H9 (cell line): ENCODE measurements at regions not wholly inside any gene's neighbourhood (a gene's known extent, or its start where the extent isn't known, plus 50 kb on each side); places are given as distances from the start of the nearest gene placed in this dataset.

Experiments used
- DNase-seq: peaks from one replicate; pipeline ENCODE4 v3.0.0-alpha.2; 2017
- H2AFZ ChIP-seq: one replicate; pipeline ENCODE4 v1.6.1; 2013; ENCODE audit warnings: mild to moderate bottlenecking, low read length, control low read depth, moderate library complexity
- H2AK5ac ChIP-seq: 2 replicates; pipeline ENCODE4 v1.6.1; 2013; ENCODE audit warnings: low read length, control low read depth, mixed read lengths; ENCODE audit not compliant: insufficient read length
- H2BK120ac ChIP-seq: one replicate; pipeline ENCODE4 v1.6.1; 2013; ENCODE audit warnings: low read depth, mild to moderate bottlenecking, low read length, control low read depth, inconsistent platforms; ENCODE audit not compliant: poor library complexity, severe bottlenecking
- H2BK12ac ChIP-seq: 2 replicates; pipeline ENCODE4 v1.6.1; 2013; ENCODE audit warnings: low read length, control low read depth, mixed read lengths, low read depth; ENCODE audit not compliant: insufficient read length
- H2BK15ac ChIP-seq: 2 replicates; pipeline ENCODE4 v1.6.1; 2013; ENCODE audit warnings: low read depth, low read length, control low read depth
- H2BK20ac ChIP-seq: one replicate; pipeline ENCODE4 v1.6.1; 2013; ENCODE audit warnings: low read depth, mild to moderate bottlenecking, low read length, control low read depth, inconsistent platforms; ENCODE audit not compliant: poor library complexity, severe bottlenecking
- H2BK5ac ChIP-seq: 2 replicates; pipeline ENCODE4 v1.6.1; 2013; ENCODE audit warnings: low read length, control low read depth, mixed read lengths; ENCODE audit not compliant: insufficient read length
- H3K14ac ChIP-seq: 2 replicates; pipeline ENCODE4 v1.6.1; 2013; ENCODE audit warnings: low read length, control low read depth; ENCODE audit not compliant: insufficient read depth
- H3K18ac ChIP-seq: 2 replicates; pipeline ENCODE4 v1.6.1; 2013; ENCODE audit warnings: low read depth, mild to moderate bottlenecking, mixed read lengths, low read length, control low read depth; ENCODE audit not compliant: insufficient read length
- H3K23ac ChIP-seq: 2 replicates; pipeline ENCODE4 v1.6.1; 2013; ENCODE audit warnings: low read length, control low read depth, mixed read lengths, low read depth; ENCODE audit not compliant: insufficient read length
- H3K23me2 ChIP-seq: 2 replicates; pipeline ENCODE4 v1.6.1; 2013; ENCODE audit warnings: low read depth, mild to moderate bottlenecking, mixed read lengths, low read length, control low read depth; ENCODE audit not compliant: insufficient read length, poor library complexity, severe bottlenecking
- H3K27ac ChIP-seq: 2 replicates; pipeline ENCODE4 v1.5.1; 2013; ENCODE audit warnings: low read length, control low read depth, mixed read lengths, low read depth; ENCODE audit not compliant: insufficient read length
- H3K27me3 ChIP-seq: 2 replicates; pipeline ENCODE4 v1.6.1; 2013; ENCODE audit warnings: low read length, control low read depth, inconsistent platforms; ENCODE audit not compliant: insufficient read depth
- H3K4ac ChIP-seq: 2 replicates; pipeline ENCODE4 v1.6.1; 2013; ENCODE audit warnings: low read depth, mild to moderate bottlenecking, control low read depth, inconsistent platforms, low read length, moderate library complexity
- H3K4me1 ChIP-seq: 2 replicates; pipeline ENCODE4 v1.6.1; 2013; ENCODE audit warnings: low read length, control low read depth, inconsistent platforms; ENCODE audit not compliant: insufficient read depth
- H3K4me2 ChIP-seq: 2 replicates; pipeline ENCODE4 v1.6.1; 2013; ENCODE audit warnings: low read length, control low read depth, mixed read lengths; ENCODE audit not compliant: insufficient read length, insufficient read depth
- H3K56ac ChIP-seq: 2 replicates; pipeline ENCODE4 v1.6.1; 2013; ENCODE audit warnings: low read depth, mild to moderate bottlenecking, mixed read lengths, low read length, control low read depth; ENCODE audit not compliant: insufficient read length
- H3K79me1 ChIP-seq: 2 replicates; pipeline ENCODE4 v1.6.1; 2013; ENCODE audit warnings: low read depth, mild to moderate bottlenecking, moderate library complexity, low read length, control low read depth, inconsistent platforms; ENCODE audit not compliant: insufficient read depth, poor library complexity, severe bottlenecking
- H3K79me2 ChIP-seq: 2 replicates; pipeline ENCODE4 v1.6.1; 2013; ENCODE audit warnings: low read length, control low read depth, inconsistent platforms; ENCODE audit not compliant: insufficient read depth
- H3K9ac ChIP-seq: 2 replicates; pipeline ENCODE4 v1.6.1; 2013; ENCODE audit warnings: low read length, control low read depth, mixed read lengths; ENCODE audit not compliant: insufficient read length; ENCODE audit errors: extremely low read depth
- H3K9me3 ChIP-seq: one replicate; pipeline ENCODE4 v1.6.1; 2013; ENCODE audit warnings: low read depth, low read length, inconsistent platforms; ENCODE audit not compliant: control insufficient read depth
- H3T11ph ChIP-seq: one replicate; pipeline ENCODE4 v1.6.1; 2013; ENCODE audit warnings: mild to moderate bottlenecking, low read length, control low read depth, inconsistent platforms
- H4K20me1 ChIP-seq: one replicate; pipeline ENCODE4 v1.6.1; 2013; ENCODE audit not compliant: control insufficient read depth, insufficient read length, insufficient read depth
- H4K5ac ChIP-seq: 2 replicates; pipeline ENCODE4 v1.6.1; 2013; ENCODE audit warnings: low read depth, mild to moderate bottlenecking, mixed read lengths, low read length, control low read depth; ENCODE audit not compliant: insufficient read length
- H4K8ac ChIP-seq: replicated peaks from 2 replicates; pipeline ENCODE4 v1.6.1; 2013; ENCODE audit warnings: low read length, control low read depth, mixed read lengths, low read depth; ENCODE audit not compliant: insufficient read length
- H4K91ac ChIP-seq: 2 replicates; pipeline ENCODE4 v1.6.1; 2013; ENCODE audit warnings: low read depth, mild to moderate bottlenecking, moderate library complexity, mixed read lengths, low read length, control low read depth; ENCODE audit not compliant: insufficient read length
- H3K27ac Mint-ChIP-seq, 3 experiments: 2 replicates in 2 of 3; 3 replicates in 1 of 3; pipeline ENCODE4 v1.8.0; 2020 to 2021; ENCODE audit warnings: mixed read lengths in 3 of 3, mild to moderate bottlenecking in 1 of 3, moderate library complexity in 1 of 3
- H3K27me3 Mint-ChIP-seq: 2 replicates; pipeline ENCODE4 v1.8.0; 2021; ENCODE audit warnings: low read depth, mild to moderate bottlenecking, moderate library complexity, mixed read lengths
- H3K36me3 Mint-ChIP-seq, 3 experiments: 2 replicates in 2 of 3; 3 replicates in 1 of 3; pipeline ENCODE4 v1.8.0; 2020 to 2021; ENCODE audit warnings: low read depth in 3 of 3, mixed read lengths in 3 of 3; ENCODE audit not compliant: insufficient read depth in 1 of 3
- H3K4me1 Mint-ChIP-seq, 2 experiments: 2 replicates each; pipeline ENCODE4 v1.8.0; 2020; ENCODE audit warnings: mixed read lengths in 2 of 2
- H3K4me3 Mint-ChIP-seq, 2 experiments: 2 replicates in 1 of 2; 3 replicates in 1 of 2; pipeline ENCODE4 v1.8.0; 2020 to 2021; ENCODE audit warnings: mild to moderate bottlenecking in 2 of 2, mixed read lengths in 2 of 2, moderate library complexity in 1 of 2
- H3K9me3 Mint-ChIP-seq, 2 experiments: 2 replicates in 1 of 2; 3 replicates in 1 of 2; pipeline ENCODE4 v1.8.0; 2020; ENCODE audit warnings: mild to moderate bottlenecking in 2 of 2, mixed read lengths in 2 of 2, moderate library complexity in 1 of 2
- WGBS: extraction: QIAGEN DNeasy Blood & Tissue Kit; methylation state at CpG from one replicate; pipeline ENCODE4 v1.1.7; 2013; ENCODE audit warnings: missing lambda C conversion rate, low lambda C conversion rate, mixed read lengths; ENCODE audit not compliant: insufficient read length; ENCODE audit errors: extremely low coverage; 5-methylcytosine and 5-hydroxymethylcytosine counted together
- TF ChIP-seq, protein P1 (sequence below): fragments of 200-600 bp; sonication (generic); conservative IDR thresholded peaks from 3 replicates; pipeline ENCODE4 v1.8.0; 2021; ENCODE audit warnings: antibody characterized with exemption, mild to moderate bottlenecking

DNA sequence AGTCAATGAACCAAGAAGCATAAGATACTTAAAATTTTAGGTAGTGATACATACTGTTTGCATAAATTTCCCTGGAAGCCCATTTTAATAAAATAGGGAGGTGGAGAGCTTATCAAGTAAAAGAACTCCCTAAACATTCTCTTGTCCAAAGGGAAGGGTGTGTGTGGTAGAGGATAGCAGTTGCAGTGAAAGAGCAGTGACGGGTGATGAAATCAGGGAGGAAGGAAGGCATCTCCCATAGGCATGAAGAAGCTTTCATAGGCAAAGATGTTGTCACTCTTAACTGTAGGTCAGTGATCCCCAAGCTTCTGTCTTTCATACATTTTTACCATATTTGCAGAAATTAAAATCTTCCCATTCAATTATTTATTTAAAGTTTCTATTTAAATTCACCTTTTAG lies 60.0 kb upstream of the ZNF831 start:
- Histone ChIP-seq H2AK5ac (no peak overlapping the region), H3K9ac (no peak overlapping the region), H2AFZ (no peak overlapping the region), H4K20me1 (no peaks in the 10 kb centered on the region), H4K5ac (no peak overlapping the region), H3K4ac (no peak overlapping the region), H3K79me1 (no peaks in the 10 kb centered on the region), H3K9me3 (no peaks in the 10 kb centered on the region), H2BK120ac (no peak overlapping the region), H2BK20ac (no peak overlapping the region), H3T11ph (no peak overlapping the region), H3K27me3 (no peaks in the 10 kb centered on the region), H4K8ac (no peak overlapping the region), H3K14ac (no peak overlapping the region), H3K27ac (no peak overlapping the region), H3K18ac (no peak overlapping the region), H3K56ac (no peak overlapping the region), H2BK12ac (no peak overlapping the region), H3K4me2 (no peak overlapping the region), H3K79me2 (no peaks in the 10 kb centered on the region), H3K23ac (no peak overlapping the region), H3K23me2 (no peaks in the 10 kb centered on the region), H3K4me1 (no peaks in the 10 kb centered on the region; the same call in 1 of the 2 replicates), H4K91ac (no peak overlapping the region), H2BK15ac (no peak overlapping the region), H2BK5ac (no peak overlapping the region)
- TF ChIP-seq, protein P1, sequence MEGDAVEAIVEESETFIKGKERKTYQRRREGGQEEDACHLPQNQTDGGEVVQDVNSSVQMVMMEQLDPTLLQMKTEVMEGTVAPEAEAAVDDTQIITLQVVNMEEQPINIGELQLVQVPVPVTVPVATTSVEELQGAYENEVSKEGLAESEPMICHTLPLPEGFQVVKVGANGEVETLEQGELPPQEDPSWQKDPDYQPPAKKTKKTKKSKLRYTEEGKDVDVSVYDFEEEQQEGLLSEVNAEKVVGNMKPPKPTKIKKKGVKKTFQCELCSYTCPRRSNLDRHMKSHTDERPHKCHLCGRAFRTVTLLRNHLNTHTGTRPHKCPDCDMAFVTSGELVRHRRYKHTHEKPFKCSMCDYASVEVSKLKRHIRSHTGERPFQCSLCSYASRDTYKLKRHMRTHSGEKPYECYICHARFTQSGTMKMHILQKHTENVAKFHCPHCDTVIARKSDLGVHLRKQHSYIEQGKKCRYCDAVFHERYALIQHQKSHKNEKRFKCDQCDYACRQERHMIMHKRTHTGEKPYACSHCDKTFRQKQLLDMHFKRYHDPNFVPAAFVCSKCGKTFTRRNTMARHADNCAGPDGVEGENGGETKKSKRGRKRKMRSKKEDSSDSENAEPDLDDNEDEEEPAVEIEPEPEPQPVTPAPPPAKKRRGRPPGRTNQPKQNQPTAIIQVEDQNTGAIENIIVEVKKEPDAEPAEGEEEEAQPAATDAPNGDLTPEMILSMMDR = no peak
- peaks cover 8 to 12% of the 10 kb centered on the region in 2 experiments for H3K4me1 Mint-ChIP-seq
- no CpG with 5 or more reads among the region's 1 CpG for WGBS
- H3K4me3 Mint-ChIP-seq = no peak overlapping the region
- H3K9me3 Mint-ChIP-seq = no peaks in the 10 kb centered on the region
- no peaks in the 10 kb centered on the region for H3K36me3 Mint-ChIP-seq
- H3K27me3 Mint-ChIP-seq = peaks cover 5% of the 10 kb centered on the region; the same call in 1 of the 2 replicates
- DNase-seq = no peak
- H3K27ac Mint-ChIP-seq = no peak overlapping the region
